Heart left ventricle (tissue), 16 donors: ENCODE measurements at regions not wholly inside any gene's neighbourhood (a gene's known extent, or its start where the extent isn't known, plus 50 kb on each side); places are given as distances from the start of the nearest gene placed in this dataset.

Experiments
- ATAC-seq, 4 donors: fragments of 200-7000 bp; cut with Tn5 transposase; one replicate each; pipeline ENCODE4 v1.9.1; 2020 to 2022; ENCODE audit warnings: moderate library complexity in 4 of 4, mild to moderate bottlenecking in 3 of 4, moderate number of reproducible peaks in 1 of 4
- DNase-seq, 5 donors: peaks; one replicate each; pipeline ENCODE4 v3.0.0-alpha.2; 2020
- H3K27ac ChIP-seq, 12 donors: fragments of 200-600 bp; sonication (generic) in 4 of 12; one replicate each; pipeline versions ENCODE4 v1.5.0 to v1.8.0; 2016 to 2022; ENCODE audit warnings: mild to moderate bottlenecking in 2 of 12
- H3K27me3 ChIP-seq, 9 donors: fragments of 200-600 bp; sonication (generic) in 2 of 9; one replicate each; pipeline versions ENCODE4 v1.5.1 to v1.8.0; 2016 to 2022; ENCODE audit warnings: mild to moderate bottlenecking in 3 of 9
- H3K36me3 ChIP-seq, 9 donors: fragments of 200-600 bp; sonication (generic) in 2 of 9; one replicate each; pipeline versions ENCODE4 v1.5.0 to v1.8.0; 2018 to 2022; ENCODE audit warnings: mild to moderate bottlenecking in 2 of 9
- H3K4me1 ChIP-seq, 12 donors: fragments of 200-600 bp; sonication (generic) in 4 of 12; one replicate each; pipeline versions ENCODE4 v1.5.0 to v1.8.0; 2016 to 2022; ENCODE audit warnings: mild to moderate bottlenecking in 3 of 12
- H3K4me3 ChIP-seq, 12 donors: fragments of 200-600 bp; sonication (generic) in 4 of 12; one replicate each; pipeline versions ENCODE4 v1.5.0 to v1.8.0; 2017 to 2022; ENCODE audit warnings: mild to moderate bottlenecking in 9 of 12, moderate library complexity in 4 of 12
- H3K9me3 ChIP-seq, 12 donors: fragments of 200-600 bp; sonication (generic) in 4 of 12; one replicate each; pipeline versions ENCODE4 v1.5.0 to v1.8.0; 2016 to 2022; ENCODE audit warnings: mild to moderate bottlenecking in 1 of 12
- CTCF ChIP-seq, 12 donors: fragments of 200-600 bp; sonication (generic) in 4 of 12; IDR thresholded peaks; one replicate each; pipeline versions ENCODE4 v1.5.0 to v1.8.0; 2018 to 2022; ENCODE audit warnings: antibody characterized with exemption in 12 of 12, mild to moderate bottlenecking in 5 of 12
- POLR2A ChIP-seq, 2 donors: fragments of 450-650 bp; IDR thresholded peaks; one replicate each; pipeline ENCODE4 v1.6.1; 2017; ENCODE audit warnings: antibody characterized with exemption in 2 of 2, mild to moderate bottlenecking in 2 of 2, moderate library complexity in 2 of 2
- WGBS, 4 donors: extraction: QIAGEN DNeasy Blood & Tissue Kit in 2 of 4; methylation state at CpG; one replicate each; pipeline versions ENCODE4 v1.1.5 to v1.1.7; 2013 to 2018; 5-methylcytosine and 5-hydroxymethylcytosine counted together
- intact Hi-C, 10 donors: fragments of 100-400 bp; cut with DNase I; formaldehyde crosslinking; loops; one replicate each; pipeline versions ENCODE4 v1.11.1 to v1.14.2; 2022
- donor health status: ischemic (EF 13 %, LVEDD 7.1; RV severe dilation, severe dysfunction).
- donor health status: healthy with polysubstance abuse.
- donor health status: DM: no; HTN: yes; CAD: no.
- donor health status: DM: no; HTN: no; CAD: no.
- donor health status: ischemic (EF 25% LVEDD 6.9; RV normal size, moderate dysfunction).
- donor health status: ischemic (EF 25% LVEDD 5.7; RV mildly dilated, moderate dysfunction).
- donor health status: healthy.
- donor health status: DM: yes; HTN: yes; CAD: no.
- donor health status: ischemic (EF 35%, LVEDD 5.7; RV mildly dilated, moderate dysfunction).
- donor health status: nonischemic (EF 11% LVEDD 7.7; RV severe dilation, severe dysfunction).
- donor health status: DM: yes; HTN: yes; CAD: no.
- donor health status: PGD.
- donor health status: ischemic (EF 29% LVEDD 5.4; RV normal size, mild dysfunction).
- donor health status: nonischemic (EF 23%, LVEDD 6.1; RV moderate dilation, normal function).

GRCh38 chr5:99076723-99077640, 148.2 kb upstream of the CHD1 start:
- Histone ChIP-seq H3K4me1 (no peaks in the 10 kb centered on the region), H3K4me3 (no peak overlapping the region), H3K9me3 (peaks cover 0 to 7% (median 0%) of the 10 kb centered on the region in 12 donors), H3K27me3 (no peaks in the 10 kb centered on the region), H3K36me3 (no peaks in the 10 kb centered on the region), H3K27ac (no peak overlapping the region)
- DNase-seq (no peak), ATAC-seq (no peak)
- intact Hi-C loops, result no loop called here
- TF ChIP-seq CTCF (IDR thresholded peaks at IDR 0.05), result no peak
- TF ChIP-seq POLR2A (IDR thresholded peaks at IDR 0.05), result no peak
- WGBS, 4 donors, result 47 to 50% (median 48%) methylated on average over 4 of the region's 4 CpGs

GRCh38 chr5:99072846-99073245, 144.0 kb upstream of the CHD1 start:
- intact Hi-C loops, result no loop called here
- Histone ChIP-seq H3K27me3 (no peaks in the 10 kb centered on the region), H3K4me1 (no peaks in the 10 kb centered on the region), H3K27ac (no peak overlapping the region), H3K36me3 (no peaks in the 10 kb centered on the region), H3K9me3 (peaks cover 0 to 7% (median 0%) of the 10 kb centered on the region in 12 donors), H3K4me3 (no peak overlapping the region)
- 83 to 94% (median 90%) methylated on average over 1 of the region's 1 CpG for WGBS, 4 donors
- ATAC-seq, result no peak
- no peak for DNase-seq
- no peak for TF ChIP-seq CTCF (IDR thresholded peaks at IDR 0.05)
- no peak for TF ChIP-seq POLR2A (IDR thresholded peaks at IDR 0.05)

- DNase-seq (no peak), ATAC-seq (no peak)
- Histone ChIP-seq H3K4me1 (no peaks in the 10 kb centered on the region), H3K9me3 (peaks cover 0 to 7% (median 0%) of the 10 kb centered on the region in 12 donors), H3K27me3 (no peaks in the 10 kb centered on the region), H3K27ac (no peak overlapping the region), H3K36me3 (no peaks in the 10 kb centered on the region), H3K4me3 (no peak overlapping the region)
- TF ChIP-seq POLR2A (IDR thresholded peaks at IDR 0.05), result no peak
- intact Hi-C loops, result no loop called here
- 39 to 58% (median 49%) methylated on average over 2 of the region's 2 CpGs for WGBS, 4 donors
Measured at GRCh38 chr5:99070822-99071221, 142.0 kb upstream of the CHD1 start.

- peaks cover 0 to 7% (median 0%) of the 10 kb centered on the region in 12 donors for H3K9me3 ChIP-seq
- ATAC-seq, result no peak
- WGBS, 4 donors, result 61 to 68% (median 65%) methylated on average over 4 of the region's 4 CpGs
- TF ChIP-seq POLR2A (IDR thresholded peaks at IDR 0.05) (no peak), CTCF (IDR thresholded peaks at IDR 0.05) (no peak)
- H3K4me1 ChIP-seq, result no peaks in the 10 kb centered on the region
- H3K27ac ChIP-seq, result no peak overlapping the region
- no peaks in the 10 kb centered on the region for H3K27me3 ChIP-seq
- intact Hi-C loops, result no loop called here
- H3K36me3 ChIP-seq, result no peaks in the 10 kb centered on the region
- no peak overlapping the region for H3K4me3 ChIP-seq
- DNase-seq, result no peak
Measured at GRCh38 chr5:99070362-99070761, 141.6 kb upstream of the CHD1 start.
